NB4 (cell line): ENCODE measurements at regions not wholly inside any gene's neighbourhood (a gene's known extent, or its start where the extent isn't known, plus 50 kb on each side); places are given as distances from the start of the nearest gene placed in this dataset.

Source experiments
- CTCF ChIP-seq: IDR thresholded peaks from one replicate; pipeline ENCODE4 v1.5.1; 2012; ENCODE audit warnings: low read depth, low read length
- POLR2A ChIP-seq: IDR thresholded peaks from 2 replicates; pipeline ENCODE4 v1.6.1; 2011; ENCODE audit warnings: mild to moderate bottlenecking; ENCODE audit not compliant: insufficient read length; ENCODE audit errors: extremely low read depth

GRCh38 chr18:51762373-51762772, 564.9 kb upstream of the MEX3C start:
- TF ChIP-seq CTCF (no peak), POLR2A (no peak)
